ENCODE measurements at regions not wholly inside any gene's neighbourhood (a gene's known extent, or its start where the extent isn't known, plus 50 kb on each side); places are given as distances from the start of the nearest gene placed in this dataset.
"Not testable (repeated sequence)": the region's sequence is repeated elsewhere in the genome, so short reads cannot be mapped to it uniquely, and the experiment has no call there.

DNA sequence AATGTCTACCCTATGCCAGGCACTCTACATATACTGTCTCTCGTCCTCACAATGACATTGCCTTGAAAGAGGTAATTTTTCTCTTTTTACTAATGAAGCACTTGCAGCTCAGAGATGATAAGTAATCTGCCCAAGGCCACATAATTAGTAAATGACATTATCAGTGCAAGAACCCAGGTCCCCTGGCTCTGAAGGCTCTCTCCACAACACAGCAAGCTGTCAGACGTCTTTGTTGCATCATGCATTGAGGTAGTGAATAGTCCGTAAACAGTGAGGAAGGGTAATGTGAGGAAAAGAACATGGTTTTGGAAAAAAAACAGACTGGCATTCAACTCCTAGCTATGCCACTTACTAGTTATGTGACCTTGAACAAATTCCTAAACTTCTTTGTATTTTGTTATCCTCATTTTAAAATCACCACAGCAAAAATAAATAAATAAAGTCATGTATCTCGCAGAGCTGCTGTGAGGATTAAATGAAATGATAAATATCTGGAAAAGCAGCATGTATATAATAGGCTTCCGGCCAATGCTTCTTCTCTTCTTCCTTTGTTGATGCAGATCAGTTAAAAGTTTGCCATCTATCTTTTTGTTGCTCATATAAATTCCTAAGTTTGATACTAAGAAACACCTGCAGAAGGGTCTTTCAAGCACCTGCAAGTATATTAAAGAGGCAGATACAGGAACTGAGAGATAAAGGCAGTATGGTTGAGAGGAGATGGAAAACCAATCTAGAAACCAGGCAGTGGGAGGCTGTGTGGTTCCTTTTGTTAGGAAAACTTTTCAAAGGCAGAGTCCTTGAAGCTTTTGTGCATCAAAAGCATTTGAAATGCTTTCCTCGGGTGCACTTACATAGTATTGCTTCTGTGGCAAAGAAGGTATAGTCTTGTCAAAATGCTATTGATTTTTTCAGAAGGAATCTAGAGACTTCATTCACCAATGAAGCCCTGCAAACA is 82.8 kb downstream of the BTG1 start:
- no peak for DNase-seq (ENCODE audit: extremely low read depth in 1 of 2, low read depth in 1 of 2)

DNA sequence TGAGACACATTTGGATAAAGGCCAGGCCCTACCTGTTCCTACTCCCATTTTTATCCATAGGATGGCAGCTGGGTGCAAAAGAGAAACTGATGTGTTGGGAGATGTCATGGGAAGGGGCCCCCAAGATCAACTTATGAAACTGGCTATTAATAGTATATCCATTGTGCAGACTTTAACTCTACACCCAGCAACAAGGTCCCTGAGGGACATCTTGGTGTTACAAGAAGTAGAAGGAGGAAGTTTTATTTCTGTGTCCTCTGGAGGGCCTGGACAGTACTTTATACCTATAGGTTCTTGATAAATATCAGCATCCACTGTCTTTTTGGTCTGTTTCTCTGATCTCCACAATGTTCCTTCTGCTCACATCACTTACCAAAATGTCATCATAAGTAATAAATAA is 84.6 kb downstream of the BTG1 start:
- DNase-seq (ENCODE audit: extremely low read depth in 1 of 2, low read depth in 1 of 2) = no peak

DNA sequence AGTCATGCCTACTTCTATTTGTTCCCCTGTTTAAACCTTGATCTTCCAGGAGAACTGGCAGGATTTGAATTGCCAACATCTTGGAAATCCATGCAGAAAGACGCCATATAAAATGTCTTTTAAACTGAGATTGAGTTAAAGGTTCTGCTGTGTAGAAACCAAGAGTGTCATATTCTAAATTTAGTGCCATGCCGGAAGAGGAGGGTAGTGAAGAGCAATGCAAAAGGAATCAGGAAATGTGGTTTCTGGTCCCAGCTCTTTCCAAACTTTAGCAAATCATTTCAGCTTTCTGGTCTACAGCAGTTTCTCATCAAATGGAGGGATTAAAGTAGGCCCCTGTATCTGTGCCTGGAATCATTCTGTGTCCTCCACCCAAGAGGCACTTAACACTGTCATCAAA is 85.7 kb downstream of the BTG1 start:
- no peak for DNase-seq (ENCODE audit: extremely low read depth in 1 of 2, low read depth in 1 of 2)

DNA sequence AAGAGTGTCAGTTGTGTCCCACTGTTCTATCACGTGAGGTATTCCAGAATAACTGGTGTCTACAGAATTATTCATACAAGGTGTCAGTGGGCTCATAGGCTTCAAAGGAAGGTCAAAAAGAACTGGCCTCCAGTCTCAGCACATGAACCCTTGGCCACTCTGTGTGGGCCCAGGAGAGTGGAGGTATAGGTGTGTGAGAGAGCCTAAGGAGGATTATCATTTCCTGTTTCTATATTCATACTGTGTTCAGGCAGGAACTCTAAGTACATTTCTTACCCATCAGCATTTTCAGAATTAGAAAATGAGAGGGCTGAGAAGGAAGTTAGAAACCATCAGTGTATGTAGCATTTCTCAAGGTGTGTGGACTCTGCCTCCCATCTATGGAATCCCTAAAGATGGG is 87.0 kb downstream of the BTG1 start:
- no peak for DNase-seq (ENCODE audit: extremely low read depth in 1 of 2, low read depth in 1 of 2)

DNA sequence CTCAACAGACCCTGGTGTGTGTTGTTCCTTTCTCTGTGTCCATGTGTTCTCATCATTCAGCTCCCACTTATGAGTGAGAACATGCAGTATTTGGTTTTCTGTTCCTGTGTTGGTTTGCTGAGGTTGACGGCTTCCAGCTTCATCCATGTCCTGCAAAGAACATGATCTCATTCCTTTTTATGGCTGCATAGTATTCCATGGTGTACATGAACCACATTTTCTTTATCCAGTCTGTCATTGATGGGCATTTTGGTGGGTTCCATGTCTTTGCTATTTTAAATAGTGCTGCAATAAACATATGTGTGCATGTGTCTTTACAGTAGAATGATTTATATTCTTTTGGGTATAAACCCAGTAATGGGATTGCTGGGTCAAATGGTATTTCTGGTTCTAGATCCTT is 88.9 kb downstream of the BTG1 start:
- DNase-seq (ENCODE audit: extremely low read depth in 1 of 2, low read depth in 1 of 2) = not testable (repeated sequence)

DNA sequence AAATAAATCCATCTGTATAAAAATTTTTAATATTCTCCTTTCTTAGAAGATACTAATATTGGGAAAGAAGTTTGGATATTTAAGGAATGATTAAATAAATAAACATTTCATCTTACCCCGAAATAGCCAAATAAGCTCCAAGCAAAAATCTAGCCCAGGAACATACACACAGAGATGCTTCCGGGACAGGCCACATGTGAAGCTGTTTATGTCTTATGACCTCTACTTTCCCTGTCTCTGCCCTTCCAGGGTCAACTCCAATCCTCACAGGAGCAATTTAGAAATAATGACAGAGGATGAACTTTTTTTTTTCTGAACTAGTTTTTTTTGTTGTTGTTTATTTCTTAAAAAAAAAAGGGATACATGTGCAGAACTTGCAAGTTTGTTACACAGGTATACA is 89.4 kb downstream of the BTG1 start:
- DNase-seq (ENCODE audit: extremely low read depth in 1 of 2, low read depth in 1 of 2) = no peak

DNA sequence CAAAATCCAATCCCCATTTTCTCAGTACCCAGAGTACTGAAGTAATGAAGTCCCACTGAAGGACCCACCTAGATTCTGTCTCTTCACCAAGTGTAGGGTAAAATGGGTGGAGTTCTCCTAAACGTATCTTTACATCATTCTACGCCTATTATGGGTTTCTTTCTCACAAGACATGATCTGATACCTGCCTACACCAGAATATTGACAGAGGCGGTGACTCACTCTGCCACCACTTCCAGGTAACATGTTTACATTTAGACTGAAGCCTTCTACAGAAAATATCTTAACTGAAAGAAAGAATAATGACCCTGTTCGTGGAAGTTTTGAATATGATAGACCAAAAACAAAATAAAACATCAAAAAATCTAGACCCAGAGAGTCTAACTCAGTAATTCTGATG is 89.8 kb downstream of the BTG1 start:
- peak in 1 of 2 donors; percentile 53 for DNase-seq (ENCODE audit: extremely low read depth in 1 of 2, low read depth in 1 of 2)

DNA sequence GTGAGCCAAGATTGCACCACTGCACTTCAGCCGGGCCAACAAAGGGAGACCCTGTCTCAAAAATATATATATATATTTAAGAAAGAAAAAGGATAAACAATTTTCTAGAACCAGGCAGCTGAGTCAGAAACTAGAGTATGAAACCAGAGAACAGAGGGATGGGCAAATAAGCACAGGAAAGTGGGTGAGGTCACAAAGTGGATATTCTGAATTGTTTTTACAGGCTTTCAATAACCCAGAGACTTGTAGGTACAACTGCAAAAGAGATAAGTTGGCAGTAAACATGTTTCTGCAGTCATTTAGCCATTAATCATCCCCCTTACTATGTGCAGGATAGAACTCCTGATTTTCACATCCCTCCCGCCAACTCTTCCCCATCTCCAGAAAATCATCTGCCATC is 94.2 kb downstream of the BTG1 start:
- no peak for DNase-seq (ENCODE audit: extremely low read depth in 1 of 2, low read depth in 1 of 2)

DNA sequence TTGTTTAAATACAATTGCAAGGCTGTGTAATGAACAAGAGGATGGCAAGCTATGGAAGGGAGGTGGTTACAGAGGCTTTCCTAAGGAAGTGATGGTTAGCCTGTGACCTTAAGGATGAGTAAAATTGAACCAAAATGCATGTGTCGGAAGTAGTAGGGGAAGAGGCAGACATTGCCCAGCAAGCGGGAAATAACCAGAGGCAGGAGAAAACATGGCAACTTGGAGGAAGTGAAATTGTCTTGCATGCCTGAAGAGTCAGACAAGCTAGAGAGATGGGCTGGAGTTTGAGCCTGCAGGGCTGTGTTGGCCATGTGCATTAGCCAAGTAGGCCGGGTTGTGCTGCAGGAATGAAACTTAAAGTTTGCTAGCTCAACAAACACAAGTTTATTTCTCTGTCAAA is 96.2 kb downstream of the BTG1 start:
- DNase-seq (ENCODE audit: extremely low read depth in 1 of 2, low read depth in 1 of 2) = no peak

DNA sequence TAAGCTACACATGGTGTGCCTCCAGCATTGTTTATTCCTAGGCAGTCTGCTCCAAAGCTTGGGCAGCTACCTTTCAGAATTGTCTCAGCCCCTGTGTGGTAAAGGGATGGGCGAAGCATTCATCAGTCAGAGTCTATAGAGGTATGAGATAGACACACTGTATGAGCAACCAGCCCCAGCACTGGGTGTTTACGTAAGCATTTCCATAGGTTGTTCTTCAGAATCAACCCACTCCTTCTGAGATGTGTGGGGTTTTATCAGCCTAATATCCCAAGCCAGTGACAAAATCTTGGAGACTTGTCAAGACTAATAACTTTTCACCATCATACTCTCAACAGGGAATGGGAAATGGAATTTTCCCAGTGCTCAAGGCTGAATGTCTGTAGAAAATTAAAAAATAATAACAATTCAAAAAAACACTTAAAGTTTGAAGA is 98.2 kb downstream of the BTG1 start:
- peak in 1 of 2 donors; percentile 20 for DNase-seq (ENCODE audit: extremely low read depth in 1 of 2, low read depth in 1 of 2)

DNA sequence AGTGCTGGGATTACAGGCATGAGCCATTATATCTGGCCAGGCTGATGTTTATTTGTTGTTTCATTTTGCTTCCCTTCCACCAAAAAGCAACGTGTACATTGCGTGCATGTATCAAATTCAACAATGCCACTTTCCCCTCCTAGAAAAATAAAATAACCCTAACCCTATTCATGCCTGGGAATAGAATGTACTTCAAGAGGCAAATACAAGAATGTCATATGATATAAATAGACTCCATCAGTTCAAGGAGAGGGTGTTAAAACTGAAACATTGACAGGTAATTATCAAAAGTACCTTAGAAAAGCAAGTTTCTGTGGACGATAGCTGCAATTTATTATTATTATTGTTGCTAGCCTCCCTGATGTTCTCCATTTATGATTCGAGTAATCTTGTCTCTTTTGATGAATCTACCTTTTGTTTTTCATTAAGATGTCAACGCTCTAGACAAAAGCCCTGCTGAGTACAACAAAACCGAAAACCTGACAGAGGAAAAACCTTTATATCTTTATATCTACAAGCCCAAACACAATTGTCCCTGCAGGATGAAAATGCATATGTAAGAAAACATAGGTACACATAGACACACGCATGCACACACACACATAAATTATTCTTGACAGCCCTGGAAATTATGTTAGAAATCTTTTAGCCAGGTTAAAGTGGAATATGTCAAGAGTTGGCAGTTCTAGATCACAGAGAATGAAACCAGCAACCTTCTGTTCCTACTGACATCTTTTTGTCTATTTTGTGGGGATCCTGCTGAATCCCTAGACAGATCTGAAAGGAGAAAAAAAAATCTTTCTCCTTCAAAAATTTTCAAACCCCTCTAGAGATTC is 98.9 kb downstream of the BTG1 start:
- DNase-seq (ENCODE audit: extremely low read depth in 1 of 2, low read depth in 1 of 2) = no peak

DNA sequence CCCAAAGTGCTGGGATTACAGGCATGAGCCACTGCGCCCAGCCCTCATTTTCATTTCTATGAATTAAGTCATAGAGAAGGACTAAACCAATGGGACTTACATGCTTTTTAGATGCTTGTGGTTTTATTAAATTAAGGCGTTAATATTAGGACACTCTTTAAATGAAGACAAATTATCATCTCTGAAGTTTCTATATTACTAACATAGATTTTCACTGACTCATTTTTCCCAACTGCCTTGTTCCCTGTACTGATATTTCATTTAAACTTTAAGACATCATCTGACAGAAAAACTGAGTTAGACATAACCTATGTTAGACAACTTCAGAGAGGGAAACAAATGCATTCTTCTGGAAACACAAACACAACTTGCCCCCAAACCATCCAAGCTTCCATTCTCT is 99.8 kb downstream of the BTG1 start:
- no peak for DNase-seq (ENCODE audit: extremely low read depth in 1 of 2, low read depth in 1 of 2)

DNA sequence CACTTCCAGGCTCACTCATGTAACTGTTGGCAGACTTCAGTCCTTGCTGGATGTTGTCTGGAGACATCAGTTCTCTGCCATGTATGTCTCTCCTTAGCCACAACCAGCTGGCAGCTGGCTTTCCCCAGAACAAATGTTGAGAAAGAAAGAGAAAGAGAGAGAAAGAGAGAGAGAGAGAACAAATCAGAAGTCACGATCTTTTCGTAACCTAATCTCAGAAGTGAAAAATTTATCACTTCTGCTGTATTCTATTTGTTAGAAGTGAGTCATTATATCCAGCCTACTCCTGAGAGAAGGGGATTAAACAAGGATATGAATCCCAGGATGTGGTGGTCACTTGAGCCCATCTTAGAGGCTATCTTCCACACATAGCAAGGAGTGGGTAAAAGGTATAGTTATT is 101.2 kb downstream of the BTG1 start:
- no peak for DNase-seq (ENCODE audit: extremely low read depth in 1 of 2, low read depth in 1 of 2)

DNA sequence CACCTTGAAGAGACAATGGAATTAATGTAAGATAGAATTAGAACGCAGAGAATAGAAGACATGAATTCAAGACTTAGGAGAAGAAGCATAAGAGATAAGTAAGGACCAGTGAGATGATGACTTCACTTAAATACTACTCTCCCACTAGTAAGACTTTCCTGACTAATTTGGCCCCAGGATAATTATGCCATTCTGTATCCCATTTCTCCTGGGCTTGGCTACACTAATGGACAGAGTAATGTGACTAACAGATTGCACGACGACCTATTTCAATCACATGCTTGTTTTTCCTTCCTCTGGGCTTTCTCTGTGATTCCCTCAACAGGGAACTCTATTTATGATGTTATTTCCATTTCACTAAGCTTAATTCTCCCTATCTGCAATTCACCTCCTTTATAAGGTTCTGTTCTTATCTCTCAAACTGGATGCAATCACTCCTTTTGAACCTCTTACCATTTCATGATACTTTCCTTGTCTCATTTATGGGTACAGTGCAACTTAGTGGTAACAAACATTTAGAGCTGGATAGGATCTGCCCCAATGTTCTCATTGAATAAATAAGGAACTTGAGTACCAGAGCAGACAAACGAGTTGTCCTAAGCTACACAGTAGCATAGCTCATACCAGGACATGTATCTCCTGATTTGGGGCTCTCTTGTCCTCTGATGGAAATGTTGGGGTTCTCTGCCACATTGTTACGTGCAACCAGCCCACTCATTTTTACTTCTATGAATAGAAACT is 102.7 kb downstream of the BTG1 start:
- DNase-seq (ENCODE audit: extremely low read depth in 1 of 2, low read depth in 1 of 2) = no peak

DNA sequence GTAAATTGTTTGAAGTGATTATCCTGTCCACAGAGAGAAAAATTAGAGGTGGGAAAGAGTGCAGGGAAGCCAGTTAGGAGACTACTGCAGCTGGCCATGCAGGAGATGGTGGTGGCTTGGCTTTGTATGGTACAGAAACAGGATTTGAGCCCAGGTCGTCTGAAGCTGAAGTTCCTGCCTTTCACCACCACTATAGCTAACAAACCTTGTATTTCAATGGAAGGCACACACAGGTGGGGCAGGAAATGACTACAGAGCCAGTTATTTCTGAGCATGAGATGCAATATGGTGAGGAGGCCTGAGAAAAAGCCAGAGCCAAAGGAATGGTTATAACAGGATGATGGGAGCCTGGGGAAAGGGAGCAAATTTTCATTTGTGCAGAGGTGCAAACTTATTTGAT is 103.9 kb downstream of the BTG1 start:
- DNase-seq (ENCODE audit: extremely low read depth in 1 of 2, low read depth in 1 of 2) = no peak

DNA sequence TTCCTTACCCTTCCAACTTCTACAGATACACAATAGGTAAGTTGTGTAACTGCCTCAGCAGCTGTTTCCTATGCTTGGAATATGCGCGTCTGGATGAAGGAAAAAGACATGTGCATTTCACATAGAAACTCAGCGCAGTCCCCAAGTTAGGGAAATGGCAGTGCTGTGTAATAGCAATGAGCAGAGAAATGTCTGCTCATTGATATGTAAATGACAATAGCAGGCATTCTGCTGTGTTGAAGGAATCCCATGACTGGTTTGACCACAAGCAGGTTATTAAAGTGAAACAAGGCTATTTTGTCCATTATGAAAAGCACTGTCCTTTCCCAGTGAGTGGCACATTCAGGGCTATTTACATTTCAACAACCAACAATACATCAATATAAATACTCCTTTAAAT is 106.6 kb downstream of the BTG1 start:
- DNase-seq (ENCODE audit: extremely low read depth in 1 of 2, low read depth in 1 of 2) = no peak

DNA sequence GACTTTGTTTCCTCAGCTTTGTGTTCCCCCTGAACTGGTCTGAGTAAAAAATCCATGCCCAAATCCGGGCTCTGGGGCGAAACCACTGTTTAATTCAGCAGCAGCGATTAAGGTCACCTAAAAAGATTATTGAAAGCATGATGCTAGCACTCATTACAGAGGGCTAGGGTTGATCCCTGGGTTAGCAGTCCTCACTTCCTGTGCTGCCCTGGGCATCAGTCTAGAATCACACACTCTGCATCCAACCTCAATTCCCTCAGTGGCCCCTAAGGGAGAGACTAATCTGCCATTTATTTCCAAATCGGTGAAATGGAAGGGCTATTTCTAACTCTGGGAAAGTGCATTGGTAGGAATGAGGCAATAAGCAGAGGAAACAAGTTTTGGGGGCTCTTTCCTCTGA is 107.2 kb downstream of the BTG1 start:
- DNase-seq (ENCODE audit: extremely low read depth in 1 of 2, low read depth in 1 of 2) = no peak

DNA sequence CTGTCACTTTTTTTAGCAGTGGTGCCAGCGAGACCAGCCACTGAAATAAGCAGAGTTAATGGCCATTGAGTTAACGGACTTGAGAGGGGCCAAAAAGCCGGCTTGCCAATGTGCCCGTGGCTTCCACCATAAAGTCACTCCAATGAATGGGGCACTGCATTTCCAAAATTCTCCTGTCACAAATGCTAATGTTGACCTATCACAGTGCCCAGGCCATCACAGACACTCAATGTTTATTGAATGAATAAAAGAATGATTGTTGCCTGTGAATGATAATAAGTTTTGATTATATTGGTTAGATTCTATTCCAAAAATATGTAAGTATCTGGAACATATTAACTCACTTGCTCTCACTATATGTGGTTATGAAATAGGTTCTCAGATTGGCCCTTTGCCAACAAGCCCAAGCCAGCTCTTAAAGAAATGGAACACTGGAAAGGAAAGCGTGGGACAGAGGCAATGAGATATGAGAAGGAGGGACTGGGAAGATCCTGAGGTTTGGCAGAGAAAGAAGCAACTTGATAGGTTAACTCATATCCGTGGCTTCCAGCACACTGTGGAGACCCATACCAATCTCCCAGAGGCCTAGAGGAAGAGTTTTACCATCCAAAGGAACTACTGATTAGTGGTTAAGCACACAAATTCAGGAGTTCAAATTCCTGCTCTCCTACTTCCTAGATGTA is 108.7 kb downstream of the BTG1 start:
- DNase-seq (ENCODE audit: extremely low read depth in 1 of 2, low read depth in 1 of 2) = no peak

DNA sequence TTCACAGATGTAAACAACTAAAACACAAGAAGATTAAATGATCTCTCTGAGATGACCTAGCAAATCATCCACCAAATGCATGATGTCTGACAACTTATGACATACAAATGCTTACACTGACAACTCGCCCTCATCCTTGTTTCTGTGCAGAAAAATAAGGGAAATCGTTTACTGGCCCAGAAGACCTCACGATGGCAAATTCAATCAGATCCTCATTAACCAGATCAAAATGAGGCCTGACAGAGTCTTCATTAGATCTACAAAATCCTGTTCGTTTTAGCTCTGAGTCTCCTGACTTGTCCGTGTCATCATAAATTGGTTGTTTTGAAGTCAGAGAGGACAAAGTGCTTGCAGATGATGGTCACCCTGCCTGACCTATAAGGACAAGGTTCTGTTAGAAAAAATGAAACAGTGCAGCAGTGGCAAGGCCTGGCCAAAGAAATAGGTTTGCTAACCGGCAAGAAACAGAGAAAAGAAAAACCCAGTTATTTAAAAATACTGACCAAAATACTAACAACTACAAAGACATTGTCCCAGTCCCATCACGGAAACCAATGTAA is 109.5 kb downstream of the BTG1 start:
- no peak for DNase-seq (ENCODE audit: extremely low read depth in 1 of 2, low read depth in 1 of 2)

DNA sequence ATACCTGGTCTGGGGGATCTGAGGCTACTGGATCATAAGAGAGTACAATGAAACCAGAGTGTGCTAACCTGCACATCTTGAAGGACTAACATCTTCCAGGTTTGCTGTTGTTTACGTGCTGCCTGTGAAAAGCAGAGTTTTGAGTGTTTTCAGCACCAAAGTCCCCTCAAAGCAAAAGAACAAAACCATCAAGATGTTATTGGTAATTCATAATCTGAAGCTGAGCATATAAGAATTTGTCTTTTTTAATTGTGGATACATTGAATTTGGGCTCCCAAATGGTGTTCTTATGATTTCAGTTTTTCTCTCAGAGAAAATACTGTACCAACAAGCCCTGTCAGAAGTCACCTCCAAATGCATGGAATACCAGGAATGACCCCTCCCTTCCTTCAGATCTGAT is 110.2 kb downstream of the BTG1 start:
- no peak for DNase-seq (ENCODE audit: extremely low read depth in 1 of 2, low read depth in 1 of 2)

Measured in stimulated activated CD8-positive, alpha-beta memory T cell treated with anti-CD3 and anti-CD28 coated beads, Interleukin-7, amount 100 ng/mL, for 48 hours (primary cell).